ENCODE measurements at regions not wholly inside any gene's neighbourhood (a gene's known extent, or its start where the extent isn't known, plus 50 kb on each side); places are given as distances from the start of the nearest gene placed in this dataset.
"Not testable (repeated sequence)": the region's sequence is repeated elsewhere in the genome, so short reads cannot be mapped to it uniquely, and the experiment has no call there.

GRCh38 chrX:1140236-1140681, 72.2 kb downstream of the CRLF2 start:
- WGBS, 2 donors, result 25 to 34% methylated on average over 16 of the region's 16 CpGs
- no peak overlapping the region for H3K4me3 ChIP-seq
- DNase-seq (ENCODE audit: low spot score in 2 of 2), result no peak
- H3K9me3 ChIP-seq, result peaks cover 0 to 28% (median 0%) of the 10 kb centered on the region in 4 donors
- TF ChIP-seq EP300 (IDR thresholded peaks at IDR 0.05), result no peak
- TF ChIP-seq, protein P1, sequence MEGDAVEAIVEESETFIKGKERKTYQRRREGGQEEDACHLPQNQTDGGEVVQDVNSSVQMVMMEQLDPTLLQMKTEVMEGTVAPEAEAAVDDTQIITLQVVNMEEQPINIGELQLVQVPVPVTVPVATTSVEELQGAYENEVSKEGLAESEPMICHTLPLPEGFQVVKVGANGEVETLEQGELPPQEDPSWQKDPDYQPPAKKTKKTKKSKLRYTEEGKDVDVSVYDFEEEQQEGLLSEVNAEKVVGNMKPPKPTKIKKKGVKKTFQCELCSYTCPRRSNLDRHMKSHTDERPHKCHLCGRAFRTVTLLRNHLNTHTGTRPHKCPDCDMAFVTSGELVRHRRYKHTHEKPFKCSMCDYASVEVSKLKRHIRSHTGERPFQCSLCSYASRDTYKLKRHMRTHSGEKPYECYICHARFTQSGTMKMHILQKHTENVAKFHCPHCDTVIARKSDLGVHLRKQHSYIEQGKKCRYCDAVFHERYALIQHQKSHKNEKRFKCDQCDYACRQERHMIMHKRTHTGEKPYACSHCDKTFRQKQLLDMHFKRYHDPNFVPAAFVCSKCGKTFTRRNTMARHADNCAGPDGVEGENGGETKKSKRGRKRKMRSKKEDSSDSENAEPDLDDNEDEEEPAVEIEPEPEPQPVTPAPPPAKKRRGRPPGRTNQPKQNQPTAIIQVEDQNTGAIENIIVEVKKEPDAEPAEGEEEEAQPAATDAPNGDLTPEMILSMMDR (IDR thresholded peaks at IDR 0.05), result no peak
- no peak for TF ChIP-seq POLR2A (IDR thresholded peaks at IDR 0.05)
- no peaks in the 10 kb centered on the region for H3K4me1 ChIP-seq
- H3K27me3 ChIP-seq, result no peaks in the 10 kb centered on the region
- no peaks in the 10 kb centered on the region for H3K36me3 ChIP-seq
- H3K27ac ChIP-seq, result no peak overlapping the region

- peaks cover 0 to 36% (median 0%) of the 10 kb centered on the region in 4 donors for H3K9me3 ChIP-seq
- WGBS, 2 donors, result 72 to 80% methylated on average over 10 of the region's 10 CpGs
- TF ChIP-seq, protein P1 (IDR thresholded peaks at IDR 0.05), result no peak
- TF ChIP-seq POLR2A (IDR thresholded peaks at IDR 0.05) (no peak), EP300 (IDR thresholded peaks at IDR 0.05) (no peak)
- H3K4me1 ChIP-seq, result no peaks in the 10 kb centered on the region
- no peaks in the 10 kb centered on the region for H3K27me3 ChIP-seq
- no peak overlapping the region for H3K27ac ChIP-seq
- no peak for DNase-seq (ENCODE audit: low spot score in 2 of 2)
- no peaks in the 10 kb centered on the region for H3K36me3 ChIP-seq
- no peak overlapping the region for H3K4me3 ChIP-seq
Observed at GRCh38 chrX:1139185-1139500, 73.3 kb downstream of the CRLF2 start.

DNA sequence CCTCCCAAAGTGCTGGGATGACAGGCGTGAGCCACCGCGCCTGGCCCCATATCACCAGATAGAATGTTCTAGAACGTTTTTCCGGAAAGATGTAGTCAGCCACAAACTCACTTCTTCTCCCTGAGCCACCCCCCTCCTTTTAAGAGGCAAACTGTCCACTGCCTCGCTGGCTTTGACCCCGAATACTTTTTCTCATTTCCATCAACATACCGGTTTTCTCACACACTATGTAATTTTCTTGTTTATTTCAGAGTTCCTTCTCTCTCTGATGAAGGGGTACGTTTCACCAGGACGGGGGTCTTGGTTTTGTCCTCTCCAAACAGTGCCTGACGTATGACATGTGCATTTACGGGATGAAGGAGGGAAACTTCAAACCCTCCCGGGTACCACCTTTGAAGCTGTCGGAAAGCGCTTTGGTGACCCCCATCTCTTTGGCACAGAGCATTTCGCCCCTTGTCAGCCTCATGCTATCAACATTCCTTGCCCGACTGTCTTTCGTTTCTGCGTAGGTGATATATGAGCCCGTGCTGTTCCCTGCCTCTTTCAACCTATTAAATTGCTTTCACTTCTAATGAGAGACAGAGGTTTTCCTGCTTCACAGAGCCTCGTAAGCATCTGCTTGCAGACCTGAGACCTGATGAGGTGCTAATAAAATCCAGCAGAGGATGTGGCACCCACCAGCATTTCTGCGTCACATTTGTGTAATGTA, 73.8 kb downstream of the CRLF2 start:
- WGBS, 2 donors, result 55 to 63% methylated on average over 22 of the region's 22 CpGs
- Histone ChIP-seq H3K27me3 (no peaks in the 10 kb centered on the region), H3K4me1 (no peaks in the 10 kb centered on the region), H3K9me3 (peaks cover 0 to 41% (median 0%) of the 10 kb centered on the region in 4 donors), H3K4me3 (no peak overlapping the region), H3K27ac (no peak overlapping the region), H3K36me3 (no peaks in the 10 kb centered on the region)
- TF ChIP-seq, protein P1 (IDR thresholded peaks at IDR 0.05), result no peak
- TF ChIP-seq POLR2A (IDR thresholded peaks at IDR 0.05) (no peak), EP300 (IDR thresholded peaks at IDR 0.05) (no peak)
- no peak for DNase-seq (ENCODE audit: low spot score in 2 of 2)

DNA sequence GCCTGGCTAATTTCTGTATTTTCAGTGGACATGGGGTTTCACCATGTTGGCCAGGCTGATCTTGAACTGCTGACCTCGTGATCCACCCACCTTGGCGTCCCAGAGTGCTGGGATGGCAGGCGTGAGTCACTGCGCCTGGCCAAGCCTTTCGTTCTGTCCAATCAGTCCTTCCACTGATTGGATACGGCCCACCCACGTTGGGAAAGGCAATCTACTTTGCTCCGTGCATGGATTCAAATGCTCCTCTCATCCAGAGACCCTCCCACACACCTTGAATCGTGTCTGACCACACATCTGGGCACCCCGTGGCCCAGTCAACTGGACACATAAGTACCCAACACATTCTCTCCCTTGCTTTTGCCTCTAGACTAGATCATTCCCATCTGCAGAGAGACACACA, 74.9 kb downstream of the CRLF2 start:
- Histone ChIP-seq H3K36me3 (no peaks in the 10 kb centered on the region), H3K27me3 (no peaks in the 10 kb centered on the region), H3K27ac (no peak overlapping the region), H3K4me1 (no peaks in the 10 kb centered on the region), H3K9me3 (peaks cover 0 to 43% (median 0%) of the 10 kb centered on the region in 4 donors), H3K4me3 (no peak overlapping the region)
- TF ChIP-seq, protein P1 (IDR thresholded peaks at IDR 0.05), result no peak
- TF ChIP-seq EP300 (IDR thresholded peaks at IDR 0.05) (no peak), POLR2A (IDR thresholded peaks at IDR 0.05) (no peak)
- DNase-seq (ENCODE audit: low spot score in 2 of 2), result no peak
- 87 to 90% methylated on average over 10 of the region's 10 CpGs for WGBS, 2 donors

GRCh38 chrX:1136582-1136981, 75.9 kb downstream of the CRLF2 start:
- not testable (repeated sequence) for H3K27ac ChIP-seq; H3K4me3 ChIP-seq; H3K36me3 ChIP-seq; DNase-seq (ENCODE audit: low spot score in 2 of 2); H3K27me3 ChIP-seq; H3K4me1 ChIP-seq
- WGBS, 2 donors, result 79% methylated on average over 8 of the region's 8 CpGs
- peaks cover 0 to 48% (median 0%) of the 10 kb centered on the region in 4 donors for H3K9me3 ChIP-seq
